Germinal center (tissue), 1 donor: ENCODE measurements at regions not wholly inside any gene's neighbourhood (a gene's known extent, or its start where the extent isn't known, plus 50 kb on each side); places are given as distances from the start of the nearest gene placed in this dataset.
"Not testable (repeated sequence)": the region's sequence is repeated elsewhere in the genome, so short reads cannot be mapped to it uniquely, and the experiment has no call there.

Experiments used
- DNase-seq: peaks from one replicate; pipeline ENCODE4 v3.0.0; 2012; ENCODE audit warnings: mixed read lengths, low spot score

GRCh38 chr3:82410366-82410765 is 648.9 kb upstream of the GBE1 start:
- no peak for DNase-seq

- no peak for DNase-seq
These were observed 648.4 kb upstream of the GBE1 start for GRCh38 chr3:82409842-82410241.

GRCh38 chr3:82392203-82392775 is 630.8 kb upstream of the GBE1 start:
- DNase-seq = no peak

- DNase-seq = no peak
These were observed 629.4 kb upstream of the GBE1 start for GRCh38 chr3:82390868-82391267.

- no peak for DNase-seq
These were observed 625.2 kb upstream of the GBE1 start for GRCh38 chr3:82386647-82387046.

- no peak for DNase-seq
These were observed 622.7 kb upstream of the GBE1 start for GRCh38 chr3:82384181-82384580.

- DNase-seq = no peak
These were observed 621.4 kb upstream of the GBE1 start for GRCh38 chr3:82382831-82383230.

- DNase-seq = no peak
These were observed 616.9 kb upstream of the GBE1 start for GRCh38 chr3:82378392-82378791.

GRCh38 chr3:82376883-82377282 is 615.4 kb upstream of the GBE1 start:
- no peak for DNase-seq

- not testable (repeated sequence) for DNase-seq
These were observed 612.4 kb upstream of the GBE1 start for GRCh38 chr3:82373833-82374232.

- DNase-seq = no peak
These were observed 603.4 kb upstream of the GBE1 start for GRCh38 chr3:82364827-82365226.

GRCh38 chr3:82363131-82363530 is 601.7 kb upstream of the GBE1 start:
- DNase-seq = no peak

GRCh38 chr3:82355228-82355627 is 593.8 kb upstream of the GBE1 start:
- no peak for DNase-seq

- DNase-seq = no peak
These were observed 592.8 kb upstream of the GBE1 start for GRCh38 chr3:82354228-82354627.

GRCh38 chr3:82353306-82354171 is 592.1 kb upstream of the GBE1 start:
- no peak for DNase-seq

- no peak for DNase-seq
These were observed 586.1 kb upstream of the GBE1 start for GRCh38 chr3:82347585-82347984.

GRCh38 chr3:82342521-82342920 is 581.1 kb upstream of the GBE1 start:
- no peak for DNase-seq

GRCh38 chr3:82329300-82329699 is 567.9 kb upstream of the GBE1 start:
- no peak for DNase-seq

- DNase-seq = no peak
These were observed 550.5 kb upstream of the GBE1 start for GRCh38 chr3:82311901-82312300.

GRCh38 chr3:82308755-82309154 is 547.3 kb upstream of the GBE1 start:
- DNase-seq = no peak

GRCh38 chr3:82306189-82306588 is 544.7 kb upstream of the GBE1 start:
- no peak for DNase-seq

- no peak for DNase-seq
These were observed 533.2 kb upstream of the GBE1 start for GRCh38 chr3:82294609-82295008.

- DNase-seq = no peak
These were observed 532.4 kb upstream of the GBE1 start for GRCh38 chr3:82293867-82294266.

- DNase-seq = no peak
These were observed 532.0 kb upstream of the GBE1 start for GRCh38 chr3:82293435-82293834.
